H7 (cell line): ENCODE measurements at regions not wholly inside any gene's neighbourhood (a gene's known extent, or its start where the extent isn't known, plus 50 kb on each side); places are given as distances from the start of the nearest gene placed in this dataset.
A peak's percentile ranks its signal among the peaks of the same experiment; 100 is the strongest.

Source experiments
- DNase-seq: peaks from one replicate; pipeline ENCODE4 v3.0.0; 2012
- H3K27me3 ChIP-seq: 2 replicates; pipeline ENCODE4 v1.6.0; 2011; ENCODE audit warnings: mild to moderate bottlenecking, low read length; ENCODE audit not compliant: control insufficient read depth, insufficient read depth
- H3K36me3 ChIP-seq: replicated peaks from 2 replicates; pipeline ENCODE4 v1.5.1; 2011; ENCODE audit warnings: low read length; ENCODE audit not compliant: control insufficient read depth, insufficient read depth
- H3K4me3 ChIP-seq: 2 replicates; pipeline ENCODE4 v1.5.1; 2011; ENCODE audit warnings: low read depth, mild to moderate bottlenecking, control low read depth, low read length, moderate library complexity; ENCODE audit not compliant: insufficient read depth

DNA sequence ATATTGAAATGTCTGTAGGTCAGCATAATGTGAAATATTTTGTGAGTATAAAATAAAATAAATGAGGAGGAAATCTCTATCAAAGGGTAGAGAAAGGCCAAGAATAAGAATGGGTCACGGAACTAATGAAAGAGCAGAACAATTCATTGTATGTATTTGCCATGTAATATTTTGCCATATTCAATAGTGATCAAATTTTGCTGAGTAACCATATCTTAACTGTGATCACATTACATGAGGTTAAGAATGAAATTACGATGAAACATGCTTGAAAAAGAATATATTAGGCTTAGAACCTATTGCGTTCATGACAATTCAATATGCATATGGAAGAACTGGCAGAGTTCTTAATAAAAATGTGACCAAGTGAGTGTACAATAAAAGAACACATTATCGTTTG is 437.2 kb upstream of the NRXN1 start:
- DNase-seq, result no peak
- H3K4me3 ChIP-seq, result no peak overlapping the region
- H3K36me3 ChIP-seq, result no peaks in the 10 kb centered on the region
- no peaks in the 10 kb centered on the region for H3K27me3 ChIP-seq

DNA sequence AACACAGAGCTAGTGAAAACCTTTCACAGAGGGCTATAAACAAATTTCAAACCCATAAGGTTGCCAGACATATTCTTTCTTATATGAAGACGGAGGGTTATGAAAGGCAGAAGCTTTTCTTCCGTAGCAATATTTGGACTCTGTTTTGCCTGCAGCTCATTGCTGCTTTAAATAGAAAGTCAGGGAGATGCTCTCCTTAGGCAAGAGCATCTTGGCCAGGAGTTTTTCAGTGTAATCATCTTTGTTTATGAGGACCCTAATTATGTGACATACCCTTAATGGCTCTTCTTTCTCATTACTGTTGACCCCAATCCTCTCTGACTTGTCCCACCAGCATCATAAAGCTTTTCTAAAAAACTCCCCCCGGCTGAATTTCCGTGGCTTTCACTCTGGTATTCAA is 433.4 kb upstream of the NRXN1 start:
- Histone ChIP-seq H3K27me3 (no peaks in the 10 kb centered on the region), H3K4me3 (no peak overlapping the region), H3K36me3 (no peaks in the 10 kb centered on the region)
- no peak for DNase-seq

DNA sequence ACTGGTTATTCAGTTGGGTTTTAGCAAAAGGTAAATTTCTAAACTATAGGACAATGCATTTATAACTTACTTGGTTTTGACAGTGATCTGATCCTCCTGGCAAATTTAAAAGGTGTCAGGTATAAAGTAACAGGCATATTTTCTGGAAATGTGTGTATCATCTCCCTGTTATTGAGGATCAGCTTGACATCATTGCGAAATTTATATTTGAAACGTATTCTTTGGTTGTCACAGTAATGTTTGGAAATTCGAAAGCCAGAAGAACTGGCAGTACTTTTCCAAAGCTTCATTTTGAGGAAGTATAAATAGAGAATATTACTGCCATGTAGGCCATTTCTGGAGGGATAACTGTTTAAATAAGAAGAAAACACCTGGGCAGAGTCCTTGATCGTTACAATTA is 422.2 kb upstream of the NRXN1 start:
- Histone ChIP-seq H3K27me3 (no peaks in the 10 kb centered on the region), H3K4me3 (no peak overlapping the region), H3K36me3 (no peaks in the 10 kb centered on the region)
- DNase-seq, result no peak

DNA sequence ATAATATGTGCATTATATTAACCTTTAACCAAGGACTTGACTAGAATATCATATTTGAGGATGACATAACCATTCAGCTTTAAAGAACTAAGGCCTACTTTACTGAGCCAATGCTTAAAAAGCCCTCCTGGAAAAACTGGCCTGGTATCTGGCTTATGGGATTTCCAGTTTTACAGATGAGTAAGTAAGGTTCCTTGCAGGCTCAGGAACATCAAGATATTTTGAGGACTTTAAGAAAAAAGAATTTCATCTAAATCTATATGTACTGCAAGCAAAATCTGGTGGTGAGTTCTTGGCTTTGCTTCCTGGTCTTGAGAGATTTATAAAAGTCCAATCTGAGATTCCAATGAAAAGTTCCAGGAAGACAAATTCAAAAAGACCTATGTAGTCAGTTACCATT is 417.0 kb upstream of the NRXN1 start:
- H3K36me3 ChIP-seq, result no peaks in the 10 kb centered on the region
- H3K27me3 ChIP-seq, result no peaks in the 10 kb centered on the region
- no peak overlapping the region for H3K4me3 ChIP-seq
- DNase-seq, result no peak

DNA sequence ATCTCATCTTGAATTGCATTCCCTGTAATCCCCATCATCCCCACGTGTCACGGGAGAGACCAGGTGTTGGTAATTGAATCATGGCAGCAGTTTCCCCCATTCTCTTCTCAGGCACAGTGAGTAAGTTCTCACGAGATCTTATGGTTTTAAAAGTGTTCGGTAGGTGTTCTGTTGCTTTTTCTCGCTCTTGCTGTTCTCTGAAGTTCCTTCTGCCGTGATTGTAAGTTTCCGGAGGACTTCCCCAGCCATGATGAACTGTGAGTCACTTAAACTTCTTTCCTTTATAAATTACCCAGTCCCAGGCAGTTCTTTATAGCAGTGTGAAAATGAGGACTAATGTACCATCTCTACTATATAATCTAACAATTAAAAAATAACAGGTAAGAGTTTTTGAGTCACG is 409.9 kb upstream of the NRXN1 start:
- Histone ChIP-seq H3K27me3 (no peaks in the 10 kb centered on the region), H3K36me3 (no peaks in the 10 kb centered on the region)

GRCh38 chr2:51424418-51424817 is 392.5 kb upstream of the NRXN1 start:
- peak; percentile 1 for DNase-seq
- H3K36me3 ChIP-seq, result no peaks in the 10 kb centered on the region
- H3K27me3 ChIP-seq, result no peaks in the 10 kb centered on the region
- H3K4me3 ChIP-seq, result no peak overlapping the region

More for the DNA sequence above, 409.9 kb upstream of the NRXN1 start:
- no peak overlapping the region for H3K4me3 ChIP-seq
- DNase-seq, result no peak

DNA sequence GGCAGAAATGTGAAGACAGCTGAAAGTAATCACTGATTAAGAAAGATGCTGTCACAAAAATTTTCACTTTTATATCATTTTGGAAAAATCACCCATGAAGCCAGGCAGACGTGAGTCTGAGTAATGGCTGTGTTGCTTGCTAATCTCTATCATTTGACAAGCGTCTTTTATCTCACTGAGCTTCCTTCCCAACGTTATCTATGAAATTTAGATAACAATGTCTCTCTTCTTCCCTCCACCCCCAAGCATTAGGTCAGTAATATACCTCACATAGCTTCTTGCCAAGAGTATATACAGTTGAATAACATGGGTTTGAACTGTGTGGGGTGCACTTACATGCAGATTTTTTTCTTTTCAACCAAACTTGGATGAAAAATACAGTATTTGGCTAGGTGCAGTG is 388.6 kb upstream of the NRXN1 start:
- Histone ChIP-seq H3K36me3 (no peaks in the 10 kb centered on the region), H3K27me3 (no peaks in the 10 kb centered on the region), H3K4me3 (no peak overlapping the region)
- no peak for DNase-seq

GRCh38 chr2:51413726-51414125 is 381.8 kb upstream of the NRXN1 start:
- no peaks in the 10 kb centered on the region for H3K27me3 ChIP-seq
- no peaks in the 10 kb centered on the region for H3K36me3 ChIP-seq
- DNase-seq, result no peak
- no peak overlapping the region for H3K4me3 ChIP-seq

GRCh38 chr2:51410331-51410730 is 378.4 kb upstream of the NRXN1 start:
- Histone ChIP-seq H3K4me3 (no peak overlapping the region), H3K27me3 (no peaks in the 10 kb centered on the region), H3K36me3 (no peaks in the 10 kb centered on the region)
- no peak for DNase-seq

DNA sequence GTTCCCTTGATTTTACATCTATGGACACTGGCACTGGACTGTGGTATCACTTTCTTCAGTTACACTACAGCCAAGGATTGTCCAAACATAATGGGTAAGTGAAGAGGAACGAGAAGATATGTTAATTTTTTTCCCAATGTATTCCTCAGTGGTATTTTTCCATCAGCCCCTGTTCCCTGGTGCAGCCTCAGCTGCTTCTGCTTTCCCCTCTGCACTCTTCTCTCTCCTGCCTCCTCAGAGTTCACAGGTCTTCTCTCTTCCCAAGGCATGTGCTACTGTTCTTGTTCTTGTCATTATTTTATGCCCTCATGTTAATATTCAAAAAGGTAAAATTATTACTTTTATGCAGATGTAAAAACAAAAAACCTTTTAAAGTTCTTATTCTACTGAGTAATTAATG is 378.0 kb upstream of the NRXN1 start:
- no peak overlapping the region for H3K4me3 ChIP-seq
- DNase-seq, result no peak
- H3K27me3 ChIP-seq, result no peaks in the 10 kb centered on the region
- H3K36me3 ChIP-seq, result no peaks in the 10 kb centered on the region

- Histone ChIP-seq H3K36me3 (no peaks in the 10 kb centered on the region), H3K27me3 (no peaks in the 10 kb centered on the region), H3K4me3 (no peak overlapping the region)
- no peak for DNase-seq
These were observed 372.3 kb upstream of the NRXN1 start for GRCh38 chr2:51404226-51404625.

- DNase-seq, result no peak
- no peaks in the 10 kb centered on the region for H3K36me3 ChIP-seq
- H3K4me3 ChIP-seq, result no peak overlapping the region
- no peaks in the 10 kb centered on the region for H3K27me3 ChIP-seq
These were observed 369.6 kb upstream of the NRXN1 start for GRCh38 chr2:51401546-51401945.

- Histone ChIP-seq H3K36me3 (no peaks in the 10 kb centered on the region), H3K27me3 (no peaks in the 10 kb centered on the region), H3K4me3 (no peak overlapping the region)
- DNase-seq, result no peak
These were observed 355.3 kb upstream of the NRXN1 start for GRCh38 chr2:51387235-51387634.

- no peak overlapping the region for H3K4me3 ChIP-seq
- no peak for DNase-seq
- no peaks in the 10 kb centered on the region for H3K27me3 ChIP-seq
- no peaks in the 10 kb centered on the region for H3K36me3 ChIP-seq
These were observed 348.1 kb upstream of the NRXN1 start for GRCh38 chr2:51379997-51380396.

DNA sequence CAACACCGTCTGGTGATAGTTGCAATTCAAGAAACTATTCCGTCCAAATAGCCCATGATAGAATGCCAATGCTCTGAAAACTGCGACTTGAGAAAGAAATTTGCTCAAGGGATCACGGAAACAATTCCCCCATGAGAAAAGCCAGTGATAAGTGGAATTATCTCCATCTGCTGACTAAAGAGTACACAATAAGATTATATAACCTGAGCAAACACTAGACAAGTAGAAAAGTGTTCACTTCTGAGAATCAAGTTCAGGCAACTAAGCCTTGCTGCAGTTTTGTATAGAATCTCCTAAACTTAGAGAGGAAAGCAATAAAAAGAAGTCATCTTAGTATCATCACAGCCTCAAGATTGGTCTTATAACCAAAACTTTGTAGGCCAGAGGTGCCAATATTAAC is 336.3 kb upstream of the NRXN1 start:
- no peaks in the 10 kb centered on the region for H3K27me3 ChIP-seq

DNA sequence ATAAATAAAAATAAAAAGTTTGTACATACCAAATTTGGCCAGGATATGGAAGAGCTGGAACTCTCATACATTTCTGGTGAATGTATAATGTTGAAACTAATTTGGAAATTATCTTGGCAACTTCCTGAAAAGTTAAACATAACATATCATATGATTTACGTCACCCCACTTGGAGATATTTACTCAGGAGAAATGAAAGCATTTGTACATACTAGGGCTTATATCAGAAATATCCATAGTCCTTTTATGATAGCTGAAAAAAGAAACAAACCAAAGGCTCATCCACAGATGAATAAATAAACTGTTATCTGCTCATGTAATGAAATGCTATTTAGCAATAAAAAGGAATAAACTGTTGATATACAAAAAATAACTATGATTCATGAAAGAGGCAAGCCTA is 318.2 kb upstream of the NRXN1 start:
- no peak for DNase-seq
- H3K27me3 ChIP-seq, result no peaks in the 10 kb centered on the region
- H3K4me3 ChIP-seq, result no peak overlapping the region
- no peaks in the 10 kb centered on the region for H3K36me3 ChIP-seq

More for the DNA sequence above, 336.3 kb upstream of the NRXN1 start:
- no peak for DNase-seq
- H3K36me3 ChIP-seq, result no peaks in the 10 kb centered on the region
- no peak overlapping the region for H3K4me3 ChIP-seq
